ENCODE measurements at regions not wholly inside any gene's neighbourhood (a gene's known extent, or its start where the extent isn't known, plus 50 kb on each side); places are given as distances from the start of the nearest gene placed in this dataset.

- TF ChIP-seq ZNF518B (CRISPR knock-in tag; IDR thresholded peaks at IDR 0.05) = no peak
- TF ChIP-seq, protein P1, sequence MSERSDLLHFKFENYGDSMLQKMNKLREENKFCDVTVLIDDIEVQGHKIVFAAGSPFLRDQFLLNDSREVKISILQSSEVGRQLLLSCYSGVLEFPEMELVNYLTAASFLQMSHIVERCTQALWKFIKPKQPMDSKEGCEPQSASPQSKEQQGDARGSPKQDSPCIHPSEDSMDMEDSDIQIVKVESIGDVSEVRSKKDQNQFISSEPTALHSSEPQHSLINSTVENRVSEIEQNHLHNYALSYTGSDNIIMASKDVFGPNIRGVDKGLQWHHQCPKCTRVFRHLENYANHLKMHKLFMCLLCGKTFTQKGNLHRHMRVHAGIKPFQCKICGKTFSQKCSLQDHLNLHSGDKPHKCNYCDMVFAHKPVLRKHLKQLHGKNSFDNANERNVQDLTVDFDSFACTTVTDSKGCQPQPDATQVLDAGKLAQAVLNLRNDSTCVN (CRISPR knock-in tag; IDR thresholded peaks at IDR 0.05) = no peak
- TF ChIP-seq JUNB (CRISPR knock-in tag; conservative IDR thresholded peaks at IDR 0.05) = no peak
- no peak for TF ChIP-seq CBFB (CRISPR knock-in tag; IDR thresholded peaks at IDR 0.05)
- no peak for TF ChIP-seq BHLHE40 (IDR thresholded peaks at IDR 0.05; ENCODE audit: low read length)
- no peak for TF ChIP-seq GABPB2 (CRISPR knock-in tag; conservative IDR thresholded peaks at IDR 0.05)
- TF ChIP-seq SP1 (CRISPR knock-in tag; IDR thresholded peaks at IDR 0.05) = no peak
- TF ChIP-seq ZBTB5 (IDR thresholded peaks at IDR 0.05) = no peak
Observed at GRCh38 chr3:109392293-109392692, 54.9 kb upstream of the DPPA4 start (continued).

All from K562 (cell line).